HG02571 (cell line): ENCODE measurements at regions not wholly inside any gene's neighbourhood (a gene's known extent, or its start where the extent isn't known, plus 50 kb on each side); places are given as distances from the start of the nearest gene placed in this dataset.

Experiments used
- ATAC-seq: cut with Tn5 transposase; IDR thresholded peaks from one replicate; pipeline ENCODE4 v1.9.1; 2021; ENCODE audit warnings: mild to moderate bottlenecking, moderate library complexity; ENCODE audit not compliant: unreplicated experiment

DNA sequence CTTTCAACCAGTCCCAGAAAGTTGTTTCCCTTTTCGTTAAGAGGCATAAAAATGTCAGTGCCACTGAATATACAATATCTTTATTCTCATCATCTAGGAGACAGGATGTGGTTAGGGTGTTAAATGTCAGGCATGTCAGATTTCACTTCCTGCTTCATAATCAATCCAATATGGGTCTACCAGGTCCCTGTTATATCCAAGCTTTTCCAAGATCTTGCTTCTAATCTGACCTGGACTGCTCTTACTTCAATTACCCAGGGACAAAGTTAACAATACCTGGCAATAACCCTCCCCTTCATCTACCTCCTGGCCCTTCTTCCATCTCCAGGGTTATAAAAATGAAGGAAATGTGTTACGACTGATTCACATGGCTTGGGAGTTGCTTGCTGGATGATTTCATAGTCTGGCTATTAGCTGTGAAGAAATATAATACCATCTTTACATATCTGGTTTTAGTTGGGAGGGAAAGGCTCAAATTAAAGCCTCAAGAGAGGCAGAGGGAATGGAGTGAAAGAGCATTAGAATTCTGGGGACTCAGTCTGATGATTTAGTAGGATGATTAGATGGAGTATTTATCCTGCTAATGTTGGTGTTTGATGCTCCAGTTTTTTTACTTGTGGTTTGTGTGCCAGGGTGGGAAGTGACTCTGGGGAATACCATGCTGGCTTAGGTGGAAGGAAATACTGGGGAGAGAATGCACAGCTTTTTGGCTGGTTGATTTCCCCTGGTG is 534.3 kb downstream of the ETS1 start:
- no peak for ATAC-seq

DNA sequence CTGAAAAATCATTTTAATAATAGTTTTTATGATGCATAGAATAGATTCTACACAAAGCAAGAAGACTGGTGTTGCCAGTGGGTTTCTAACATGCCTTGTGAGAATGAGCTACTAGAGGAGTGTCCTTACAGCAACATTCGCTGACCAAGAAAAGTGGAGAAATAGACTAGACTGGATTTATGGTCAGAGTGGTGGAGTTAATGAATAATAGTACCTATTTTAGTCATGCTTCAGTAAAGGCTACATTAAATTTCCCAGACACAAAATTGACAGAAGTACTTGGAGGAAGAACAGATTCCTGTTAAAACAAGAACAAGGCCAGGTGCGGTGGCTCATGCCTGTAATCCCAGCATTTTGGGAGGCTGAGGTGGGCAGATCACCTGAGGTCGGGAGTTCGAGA is 539.2 kb downstream of the ETS1 start:
- ATAC-seq, result no peak

DNA sequence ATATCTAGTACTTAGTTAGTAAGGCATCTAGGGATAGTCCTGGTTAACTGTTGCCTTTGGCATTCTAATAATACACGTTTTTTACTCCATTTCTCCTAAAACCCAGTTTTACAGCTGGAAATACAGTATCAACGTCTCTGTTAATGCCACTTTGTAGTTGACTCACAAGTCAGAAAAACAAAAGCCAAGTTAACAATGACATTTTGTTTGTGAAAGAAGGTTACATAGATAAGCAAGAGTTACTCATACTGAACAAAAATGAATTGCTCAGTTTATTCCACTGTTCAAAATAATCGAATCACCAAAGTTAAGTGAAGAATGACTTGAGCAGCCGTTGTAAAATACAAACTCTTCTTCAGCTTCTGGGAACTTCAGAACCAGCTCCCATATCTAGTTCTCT is 540.3 kb downstream of the ETS1 start:
- no peak for ATAC-seq

DNA sequence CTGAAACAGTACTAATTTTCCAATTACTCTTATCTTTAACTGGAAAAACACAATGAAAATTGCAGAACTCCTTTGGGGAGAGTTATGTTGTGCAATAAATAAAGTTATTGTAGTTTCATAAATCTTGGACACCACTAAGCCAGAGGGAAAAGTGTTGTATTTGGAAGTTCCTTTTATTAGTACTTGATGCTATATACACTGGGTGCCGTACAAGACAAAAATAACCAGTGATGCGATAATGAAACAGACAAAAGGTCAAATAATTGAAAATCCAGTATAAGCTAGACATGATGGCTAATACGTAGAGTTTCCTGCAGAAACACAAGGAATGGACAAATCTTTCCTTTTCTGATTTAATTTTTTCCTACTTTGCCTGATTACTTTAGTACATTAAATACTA is 541.1 kb downstream of the ETS1 start:
- no peak for ATAC-seq

DNA sequence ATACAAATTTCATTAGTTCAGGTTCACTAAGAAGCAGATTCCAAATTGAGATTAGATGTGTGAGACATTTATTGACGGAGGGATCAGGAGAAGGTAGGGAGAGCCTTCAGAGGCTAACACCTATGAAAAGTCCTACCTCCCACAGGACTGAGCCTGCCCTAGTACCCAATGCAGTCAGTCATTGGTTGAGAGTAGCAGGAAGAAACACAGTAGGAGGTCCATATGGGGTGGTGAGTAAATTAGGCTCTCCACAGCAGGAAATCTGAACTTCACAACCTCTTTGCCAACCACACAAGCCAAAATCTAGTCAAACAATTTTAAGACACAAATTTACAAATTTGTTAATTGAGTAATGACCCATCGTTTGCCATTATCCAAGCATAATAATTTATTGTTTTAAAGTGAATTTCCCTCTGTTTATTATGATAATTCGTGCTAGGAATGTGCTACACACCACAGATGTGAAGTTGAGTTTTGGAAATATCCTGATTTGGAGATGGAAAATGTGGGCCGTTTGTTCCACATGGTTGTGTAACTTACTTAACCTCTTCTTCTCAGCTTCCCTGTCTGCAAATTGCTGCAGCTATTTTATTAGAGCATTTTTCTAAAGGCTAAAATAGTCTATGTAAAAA is 542.1 kb downstream of the ETS1 start:
- no peak for ATAC-seq

DNA sequence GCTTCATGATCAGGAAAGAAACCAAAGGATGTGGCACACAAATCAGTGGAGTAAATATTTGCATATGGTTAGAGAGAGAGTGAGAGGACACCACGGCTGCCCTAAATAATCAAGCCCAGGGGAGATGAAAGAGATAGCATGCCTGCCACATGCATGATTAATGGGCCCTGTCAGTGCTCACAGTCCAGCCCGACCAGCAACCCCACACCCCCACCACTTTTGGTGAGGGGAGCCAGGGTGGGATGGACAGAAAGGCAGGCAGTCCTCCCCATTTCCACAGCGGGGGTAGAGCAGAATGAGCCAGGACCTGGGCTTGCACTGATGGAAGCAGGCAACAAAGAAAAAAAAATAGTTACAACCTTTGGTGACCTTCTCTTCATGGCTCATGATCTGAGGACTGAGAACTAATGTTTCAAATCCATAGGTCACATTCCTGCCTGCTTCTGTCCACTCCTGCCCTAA is 545.0 kb downstream of the ETS1 start:
- ATAC-seq, result no peak

DNA sequence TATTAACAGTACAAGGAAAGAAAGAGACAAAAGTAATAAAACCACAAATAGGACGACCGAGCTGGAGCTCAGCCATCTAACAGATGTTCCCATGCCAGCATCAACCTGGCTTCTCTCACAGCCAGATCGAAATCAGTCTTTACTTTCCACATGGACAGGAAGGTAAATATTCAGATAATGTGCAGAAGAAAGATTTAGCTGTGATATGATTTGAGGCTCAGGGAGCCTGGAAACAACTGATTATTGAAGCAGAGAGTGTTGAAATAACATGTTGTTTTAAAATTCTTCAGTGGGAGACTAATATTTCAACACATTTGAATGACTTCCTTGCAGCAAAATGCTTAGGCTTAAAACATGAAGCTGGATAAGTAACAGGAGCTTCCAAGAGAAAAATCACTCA is 546.8 kb downstream of the ETS1 start:
- ATAC-seq, result no peak

DNA sequence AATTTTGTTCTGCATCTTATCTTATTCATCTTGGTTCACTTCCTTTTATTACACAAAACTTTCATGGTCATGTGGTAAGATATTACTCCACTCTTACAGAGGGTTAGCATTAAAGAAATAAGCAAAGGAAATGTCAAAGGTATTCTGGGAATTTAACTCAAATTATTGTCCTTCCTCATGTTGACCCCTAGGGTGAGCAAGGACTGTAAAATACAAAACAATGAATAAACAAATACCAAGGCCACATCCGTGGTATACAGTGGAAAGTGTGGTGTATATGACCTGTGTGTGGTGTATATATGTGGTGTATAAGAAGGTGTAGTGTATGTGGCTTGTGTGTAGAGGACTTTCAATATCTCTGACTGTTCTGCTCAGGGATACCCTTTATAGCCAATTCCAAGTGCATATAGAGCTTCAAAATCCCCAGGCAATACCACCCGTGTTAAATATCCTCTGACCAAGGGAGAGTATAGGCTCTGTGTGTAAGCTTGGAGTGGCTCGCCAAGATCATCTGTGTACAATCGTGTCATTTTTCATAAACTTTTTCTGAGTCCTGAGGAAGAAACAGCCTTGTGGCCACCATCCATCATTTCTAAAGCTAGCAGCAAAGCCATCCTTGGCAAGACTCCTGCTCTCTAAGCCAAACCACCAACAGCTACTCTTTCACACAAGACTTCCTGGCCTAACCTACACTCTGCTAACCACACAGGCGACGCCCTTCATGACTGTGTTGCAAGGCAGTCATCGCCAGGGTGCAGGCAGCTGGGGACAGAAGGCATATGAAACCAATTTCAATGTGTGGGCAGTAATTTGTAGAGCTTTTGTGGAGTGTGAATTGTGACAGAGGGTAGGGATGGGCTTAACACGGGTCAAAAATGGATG is 548.0 kb downstream of the ETS1 start:
- ATAC-seq, result peak; percentile 70

DNA sequence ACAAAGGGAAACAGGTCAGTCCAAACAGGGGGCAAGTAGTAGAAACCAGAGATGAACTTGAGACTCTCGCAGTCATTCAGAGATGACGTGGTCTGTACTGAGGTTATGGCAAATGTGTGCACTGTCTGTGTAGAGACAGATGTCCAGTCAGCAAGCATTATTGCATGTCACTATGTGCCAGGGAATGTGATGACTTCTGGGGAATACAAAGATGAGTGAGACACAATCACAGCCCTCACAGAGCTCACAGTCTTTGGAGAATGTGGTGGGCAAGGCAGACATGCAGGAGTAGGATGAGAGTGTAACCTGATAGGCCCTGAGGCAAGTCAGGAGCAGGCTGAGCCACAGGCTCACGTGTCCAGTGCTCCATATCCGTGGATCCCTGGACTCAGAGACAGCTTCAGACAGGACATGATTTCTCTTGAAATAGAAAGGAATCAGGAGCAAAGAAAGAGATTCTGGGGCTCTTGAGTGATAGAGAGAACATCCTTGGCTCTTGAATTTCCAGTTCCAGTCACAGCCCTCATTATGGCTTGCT is 550.7 kb downstream of the ETS1 start:
- no peak for ATAC-seq

DNA sequence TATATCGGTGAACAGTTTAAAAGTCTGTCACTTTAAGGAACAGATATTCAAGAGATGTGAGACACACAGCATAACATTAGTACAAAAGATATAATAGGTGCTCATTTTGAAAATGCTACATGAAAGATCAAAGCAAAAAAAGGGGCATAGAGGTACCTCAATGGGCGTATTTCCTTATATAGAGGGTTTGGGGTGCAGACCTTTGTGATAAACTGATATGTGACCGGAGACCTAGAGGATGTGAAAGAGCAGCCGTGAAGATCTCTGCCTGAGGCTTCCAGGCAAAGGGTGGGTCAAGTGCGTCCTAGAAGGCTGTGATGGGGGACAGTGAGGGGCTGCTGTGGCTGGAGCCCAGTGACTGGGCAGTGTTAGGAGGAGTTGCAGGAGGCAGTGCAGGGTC is 551.4 kb downstream of the ETS1 start:
- no peak for ATAC-seq

DNA sequence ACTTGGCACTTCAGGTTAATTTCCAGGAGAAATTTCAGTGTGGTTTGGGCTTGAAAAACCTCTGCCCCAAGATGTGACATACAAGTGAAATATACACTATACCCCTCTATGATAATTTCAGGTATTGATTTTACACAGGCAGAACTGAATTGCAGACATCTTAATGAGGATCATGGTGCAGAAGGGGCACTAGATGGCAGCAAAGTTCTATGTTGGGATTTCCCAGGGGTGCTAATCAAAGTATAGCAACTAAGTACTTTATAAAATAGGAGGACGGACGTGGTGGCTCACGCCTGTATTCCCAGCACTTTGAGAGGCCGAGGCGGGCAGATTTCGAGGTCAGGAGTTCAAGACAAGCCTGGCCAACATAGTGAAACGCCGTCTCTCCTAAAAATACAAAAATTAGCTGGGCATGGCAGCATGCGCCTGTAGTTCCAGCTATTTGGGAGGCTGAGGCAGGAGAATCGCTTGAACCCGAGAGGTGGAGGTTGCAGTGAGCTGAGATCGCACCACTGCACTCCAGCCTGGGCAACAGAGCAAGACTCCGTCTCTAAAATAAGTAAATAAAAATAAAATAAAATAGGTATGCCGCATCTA is 555.7 kb downstream of the ETS1 start:
- ATAC-seq, result peak; percentile 72

DNA sequence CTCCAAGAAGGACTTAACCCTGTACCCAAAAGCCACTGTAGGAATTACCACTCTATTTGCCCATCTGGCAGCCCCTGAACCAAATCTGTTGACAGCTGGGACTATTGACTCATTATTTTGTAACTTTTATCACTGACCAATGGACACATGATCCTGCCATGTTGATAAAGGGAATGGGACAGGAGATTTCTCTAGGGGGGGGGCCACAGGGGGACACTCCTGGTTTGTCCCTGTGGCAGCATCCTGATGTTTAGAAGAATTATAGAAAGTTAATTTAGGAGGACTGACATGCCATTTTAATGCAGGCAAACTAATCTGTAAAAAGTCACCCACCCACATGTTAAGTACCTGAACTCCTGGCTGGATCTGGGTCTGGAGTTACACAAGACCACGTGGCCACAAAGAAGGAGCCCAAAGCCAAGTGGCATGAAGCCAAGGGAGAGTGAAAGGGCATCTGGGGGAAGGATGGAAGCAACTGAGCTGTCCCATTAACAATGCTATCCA is 558.1 kb downstream of the ETS1 start:
- ATAC-seq, result no peak

DNA sequence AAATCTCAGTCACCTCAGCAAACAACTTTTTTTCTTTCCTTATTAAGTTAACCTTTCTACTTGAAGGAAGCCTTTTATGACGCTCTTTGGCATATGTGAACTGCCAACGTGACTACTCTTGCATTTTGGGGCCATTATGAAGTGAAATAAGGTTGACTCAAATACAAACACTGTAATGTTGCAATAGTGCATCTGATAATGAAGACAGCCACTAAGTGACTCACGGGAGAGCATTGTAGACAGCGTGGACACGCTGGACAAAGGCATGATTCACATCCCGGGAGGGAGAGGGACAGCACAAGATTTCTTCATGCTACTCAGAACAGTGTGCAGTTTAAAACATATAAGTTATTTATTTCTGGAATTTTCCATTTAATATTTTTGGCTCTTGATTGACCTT is 560.8 kb downstream of the ETS1 start:
- no peak for ATAC-seq

DNA sequence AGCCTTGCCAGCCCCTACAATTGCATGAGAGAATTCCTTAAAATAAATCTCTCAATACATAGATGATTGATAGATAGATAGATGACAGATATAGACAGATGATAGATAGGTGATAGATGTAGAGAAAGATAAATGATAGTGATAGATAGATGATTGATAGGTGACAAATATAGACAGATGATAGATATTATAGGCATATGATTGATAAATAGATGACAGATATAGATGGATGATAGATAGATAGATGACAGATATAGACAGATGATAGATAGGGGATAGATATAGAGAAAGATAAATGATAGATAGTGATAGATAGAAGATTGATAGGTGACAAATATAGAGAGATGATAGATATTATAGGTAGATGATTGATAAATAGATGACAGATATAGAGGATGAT is 564.6 kb downstream of the ETS1 start:
- ATAC-seq, result no peak

DNA sequence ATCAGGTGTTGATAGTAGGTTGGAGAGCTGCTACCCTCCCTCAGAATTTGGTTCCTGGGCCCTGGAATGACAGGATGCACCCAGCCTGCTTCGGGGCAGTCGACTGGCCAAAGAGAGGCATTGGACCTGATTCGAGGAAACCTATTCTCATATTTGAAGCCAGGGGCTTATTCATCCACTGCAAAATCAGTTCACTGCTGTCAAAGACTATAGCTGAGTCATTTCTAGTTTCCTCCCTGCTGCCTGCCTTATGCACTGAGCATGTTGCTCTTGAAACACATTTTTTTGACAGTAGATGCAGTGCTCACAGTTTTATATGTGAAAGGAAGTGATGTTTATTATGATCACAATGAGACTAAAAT is 565.4 kb downstream of the ETS1 start:
- ATAC-seq, result no peak

DNA sequence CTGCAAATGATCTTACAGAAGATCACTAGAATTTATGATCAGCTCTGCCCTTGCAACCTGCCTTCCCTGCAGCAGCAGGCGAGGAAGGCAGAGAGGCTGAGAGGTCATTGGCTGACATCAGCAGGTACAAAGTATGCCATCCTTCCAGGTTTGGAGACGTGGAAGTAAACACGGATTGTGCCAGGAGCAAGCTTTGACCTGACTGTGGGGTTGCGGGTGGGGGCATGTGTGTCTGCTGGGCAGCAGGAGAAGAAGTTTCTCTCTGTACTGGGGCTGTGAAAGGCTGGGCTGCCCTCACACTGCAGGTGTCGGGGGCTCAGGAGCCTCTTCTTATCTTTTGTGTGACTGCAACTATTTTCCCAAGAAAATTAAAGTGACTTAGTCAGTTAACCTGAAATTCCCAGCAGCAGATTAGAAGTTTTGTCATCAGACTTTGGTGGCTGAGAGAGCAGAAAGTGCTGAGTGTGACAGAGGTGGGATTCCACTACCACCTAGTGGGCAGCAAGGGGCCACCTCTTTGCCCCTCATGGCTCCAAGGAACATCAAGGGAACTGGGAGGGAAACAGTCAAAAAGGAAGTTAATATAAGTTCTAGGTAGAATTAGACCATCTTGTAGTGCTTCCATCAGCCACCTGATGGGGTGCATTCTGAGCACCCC is 565.9 kb downstream of the ETS1 start:
- ATAC-seq, result no peak

DNA sequence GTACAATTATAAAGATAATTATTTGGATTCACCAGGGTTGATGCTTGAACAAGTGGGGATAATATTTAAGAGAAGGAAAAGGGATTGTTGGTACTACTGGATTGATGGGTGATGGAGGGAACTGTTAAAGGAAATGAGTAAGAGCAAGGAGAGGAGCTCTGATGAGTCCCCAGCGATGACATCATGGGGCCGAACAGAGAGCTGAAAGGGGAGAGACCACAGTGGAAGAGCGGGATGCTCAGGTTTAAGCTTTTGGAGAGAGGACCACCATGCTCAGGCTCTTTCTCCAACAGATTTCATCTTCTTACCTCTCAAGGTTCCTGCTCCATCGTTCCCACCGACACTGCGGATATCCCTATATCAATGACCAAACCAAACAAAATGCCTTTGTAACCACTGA is 568.7 kb downstream of the ETS1 start:
- ATAC-seq, result no peak

DNA sequence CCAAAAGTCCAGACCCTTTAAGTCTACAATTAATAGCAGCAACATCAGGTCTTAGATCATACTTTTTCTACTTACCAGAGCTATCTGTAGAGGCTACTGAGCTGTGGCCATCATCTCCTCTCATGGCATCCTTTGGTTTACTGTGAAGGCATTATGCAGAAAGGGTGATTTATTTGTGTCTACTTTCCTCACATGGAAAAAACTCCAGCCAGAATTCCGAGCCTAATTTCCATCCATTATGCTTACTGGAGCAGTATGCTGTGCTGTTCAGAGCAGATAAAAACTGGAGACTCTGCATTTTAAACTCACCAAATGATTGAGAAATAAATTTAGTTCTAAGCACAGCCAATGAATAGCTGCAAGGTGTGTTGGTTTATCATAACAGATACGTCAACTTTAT is 581.8 kb downstream of the ETS1 start:
- no peak for ATAC-seq

DNA sequence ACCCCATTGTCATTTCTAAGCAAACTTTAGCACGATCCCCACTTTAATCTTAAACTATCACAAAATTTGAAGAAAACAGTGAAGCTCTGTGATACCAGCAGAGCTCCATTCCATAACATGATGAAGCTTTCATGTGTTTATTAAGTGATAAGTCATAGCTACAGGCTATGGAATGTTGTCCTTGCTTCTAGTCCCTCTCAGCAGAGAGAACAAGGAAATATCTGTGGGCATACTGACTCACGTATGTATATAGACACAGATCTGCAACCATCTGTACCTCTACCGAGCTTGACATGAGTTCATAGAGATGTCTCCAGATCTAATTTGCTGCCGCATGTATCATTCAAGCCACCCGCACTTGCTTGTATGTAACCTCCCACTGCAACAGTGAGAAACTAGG is 588.9 kb downstream of the ETS1 start:
- ATAC-seq, result no peak

DNA sequence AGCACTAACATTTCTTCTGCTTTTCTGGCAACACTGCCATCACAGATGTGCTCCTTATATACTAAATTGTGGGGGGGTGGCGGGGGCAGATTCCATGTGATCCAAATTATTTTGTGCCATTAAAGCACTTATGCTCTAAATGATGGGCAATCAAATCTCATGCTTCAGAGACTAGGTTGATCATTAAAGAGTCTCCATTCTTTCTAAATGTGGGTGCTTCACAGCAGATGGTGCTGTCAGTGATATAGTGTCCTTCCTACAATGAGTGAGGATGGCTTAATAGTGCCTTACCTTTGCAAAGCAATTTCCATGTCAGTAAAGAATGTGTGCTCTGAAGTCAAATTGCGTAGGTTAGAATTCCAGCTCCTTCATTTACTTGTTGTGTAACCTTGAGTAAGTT is 589.8 kb downstream of the ETS1 start:
- ATAC-seq, result no peak

DNA sequence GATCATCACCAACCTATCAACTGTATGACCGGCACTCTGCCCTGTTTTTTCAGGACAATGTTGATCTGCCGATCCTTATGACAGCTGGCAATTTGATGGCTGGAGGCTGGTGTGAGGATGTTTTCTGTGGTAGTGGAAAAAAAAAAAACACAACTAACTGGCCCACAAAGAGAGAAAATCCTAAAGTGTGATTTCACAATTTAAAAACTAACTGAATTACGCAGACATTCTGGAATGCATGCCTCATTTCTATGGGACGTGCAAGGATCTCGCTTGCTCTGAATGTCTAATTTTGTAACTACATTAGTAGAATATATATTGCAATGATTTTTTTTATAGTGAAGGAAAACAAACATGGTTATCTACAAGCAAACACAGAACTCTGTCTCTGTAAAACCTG is 590.5 kb downstream of the ETS1 start:
- no peak for ATAC-seq
